GM12892 (cell line): ENCODE measurements at regions not wholly inside any gene's neighbourhood (a gene's known extent, or its start where the extent isn't known, plus 50 kb on each side); places are given as distances from the start of the nearest gene placed in this dataset.

ENCODE experiments used
- POLR2A ChIP-seq: IDR thresholded peaks from 2 replicates; pipeline ENCODE4 v1.6.1; 2011; ENCODE audit warnings: low read depth, low read length, control low read depth
- POLR2AphosphoS5 ChIP-seq: IDR thresholded peaks from 2 replicates; pipeline ENCODE4 v1.6.1; 2011; ENCODE audit warnings: low read depth, low read length, control low read depth
- TAF1 ChIP-seq: IDR thresholded peaks from 2 replicates; pipeline ENCODE4 v1.6.1; 2011; ENCODE audit warnings: low read depth, mild to moderate bottlenecking, control low read depth, low read length, borderline replicate concordance

- TF ChIP-seq POLR2A = no peak
- no peak for TF ChIP-seq POLR2AphosphoS5
- no peak for TF ChIP-seq TAF1
Measured at GRCh38 chr14:38870296-38870836, 232.7 kb downstream of the SEC23A start.
